NCI-H82 treated with DMSO at 0.1 percent for 48 hours (cell line): ENCODE measurements at regions not wholly inside any gene's neighbourhood (a gene's known extent, or its start where the extent isn't known, plus 50 kb on each side); places are given as distances from the start of the nearest gene placed in this dataset.

Experiments
- DNase-seq: peaks from one replicate; lab custom pipeline; 2025; ENCODE audit not compliant: unreplicated experiment; lab: John Stamatoyannopoulos, UW

DNA sequence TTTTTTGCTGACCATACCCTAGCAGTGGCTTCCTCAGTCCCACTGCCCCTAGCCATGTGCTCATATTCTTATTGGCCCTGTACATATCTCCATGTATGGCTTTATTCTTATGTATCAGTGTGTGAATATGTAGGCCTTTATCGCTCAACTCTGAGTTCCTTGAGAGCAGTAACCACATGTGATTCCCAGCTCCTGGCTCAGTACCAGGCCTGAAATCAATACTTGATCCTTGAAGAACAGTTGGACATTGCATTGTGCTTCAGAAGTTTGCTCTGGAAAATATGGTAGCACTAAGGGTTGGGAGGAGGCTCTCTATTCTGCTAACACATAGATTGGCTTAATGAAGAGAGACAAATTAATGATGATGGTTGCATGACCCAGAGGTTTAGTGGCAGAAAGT, 118.8 kb upstream of the FERMT1 start:
- no peak for DNase-seq

DNA sequence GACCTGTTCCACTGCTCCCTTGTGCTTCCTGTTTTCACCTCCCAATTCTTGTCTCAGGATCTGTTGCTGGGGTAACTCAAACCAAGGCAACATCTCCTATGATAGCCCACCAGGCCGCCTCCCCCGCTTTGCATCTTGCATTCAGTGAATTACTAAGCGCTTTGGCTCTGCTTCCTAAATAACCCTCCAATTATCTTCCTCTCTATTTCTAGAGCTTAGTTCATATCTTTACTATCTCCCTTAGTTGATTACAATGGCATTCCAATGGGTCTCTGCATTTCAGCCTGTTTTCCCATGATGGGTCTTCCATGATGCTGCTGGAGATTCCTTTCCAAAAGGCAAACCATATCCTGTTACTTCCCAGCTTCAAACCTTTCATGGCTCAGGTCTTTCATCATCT, 117.2 kb upstream of the FERMT1 start:
- no peak for DNase-seq

DNA sequence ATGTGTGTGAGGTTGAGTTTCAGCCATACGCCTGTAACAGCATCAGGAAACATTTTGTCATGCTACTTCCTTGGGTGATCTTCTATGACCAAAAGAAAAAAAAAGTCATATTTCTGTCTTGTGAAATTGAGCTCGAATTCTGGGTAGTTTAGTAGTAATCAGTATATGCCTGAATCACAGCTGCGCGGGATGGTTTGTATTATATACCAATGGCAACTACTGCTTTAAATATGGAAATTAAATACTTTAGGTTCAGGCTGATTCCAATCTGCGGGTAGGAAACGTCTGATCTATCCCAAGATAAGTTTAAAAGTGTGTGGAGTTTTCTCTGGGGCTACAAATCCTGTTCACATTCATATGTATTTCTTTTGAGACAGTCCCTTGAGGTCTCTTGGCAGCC, 115.6 kb upstream of the FERMT1 start:
- no peak for DNase-seq

DNA sequence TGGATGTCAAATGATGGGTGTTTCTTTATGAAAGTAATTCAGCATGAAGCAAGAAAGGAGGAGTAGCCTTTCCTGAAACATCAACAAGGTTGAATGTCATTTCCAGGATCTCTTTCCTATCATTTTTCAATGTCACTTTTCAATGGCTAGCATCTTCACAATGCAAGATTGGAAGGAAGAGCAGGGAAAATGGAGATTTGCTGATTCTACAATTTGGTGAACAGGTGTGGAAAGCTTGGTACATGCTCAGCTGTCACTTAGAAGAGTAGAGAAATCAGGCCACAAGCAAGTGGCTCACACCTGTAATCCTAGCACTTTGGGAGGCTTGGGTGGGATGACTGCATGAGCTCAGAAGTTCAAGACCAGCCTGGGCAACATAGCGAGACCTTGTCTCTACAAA, 112.7 kb upstream of the FERMT1 start:
- DNase-seq: no peak

- no peak for DNase-seq
Observed at GRCh38 chr20:6232436-6232835, 109.6 kb upstream of the FERMT1 start.

GRCh38 chr20:6231556-6231955, 108.7 kb upstream of the FERMT1 start:
- DNase-seq: no peak

GRCh38 chr20:6228302-6228843, 105.5 kb upstream of the FERMT1 start:
- no peak for DNase-seq

DNA sequence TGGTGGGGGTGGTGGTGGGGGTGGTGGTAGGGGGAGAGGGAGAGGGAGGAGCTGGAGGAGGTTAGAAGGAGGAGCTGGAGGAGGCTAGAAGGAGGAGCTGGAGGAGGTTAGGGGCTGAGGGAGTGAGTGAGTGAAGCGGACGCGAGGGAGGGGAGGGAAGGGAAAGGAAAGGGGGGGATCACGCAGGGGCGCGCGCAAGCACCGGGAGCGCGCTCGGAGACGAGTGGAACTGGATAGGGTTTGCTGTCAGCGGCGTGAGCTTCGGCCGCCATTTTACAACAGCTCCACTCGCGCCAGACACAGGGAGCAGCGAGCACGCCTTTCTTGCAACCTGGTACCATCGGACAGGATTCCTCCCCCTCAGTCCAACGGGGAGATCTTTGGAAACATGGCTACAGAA, 90.5 kb upstream of the FERMT1 start:
- DNase-seq: no peak

- no peak for DNase-seq
Observed at GRCh38 chr20:6212903-6213302, 90.1 kb upstream of the FERMT1 start.

DNA sequence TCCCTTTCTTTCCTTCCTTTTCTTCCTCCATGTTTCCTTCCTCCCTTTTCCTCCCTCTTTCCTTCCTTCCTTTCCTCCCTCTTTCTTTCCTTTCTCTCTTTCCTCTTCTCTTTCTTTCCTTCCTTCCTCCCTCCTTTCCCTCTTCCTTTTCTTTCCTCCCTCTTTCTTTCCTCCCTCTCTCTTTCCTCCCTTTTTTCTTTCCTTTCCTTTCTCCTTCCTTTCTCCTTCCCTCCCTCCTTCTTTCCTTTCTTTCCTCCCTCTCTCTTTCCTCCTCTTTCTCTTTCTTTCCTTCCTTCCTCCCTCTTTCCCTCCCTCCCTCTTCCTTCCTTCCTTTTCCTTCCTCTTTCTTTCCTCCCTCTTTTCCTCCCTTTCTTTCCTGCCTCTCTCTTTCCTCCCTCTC, 86.3 kb upstream of the FERMT1 start:
- DNase-seq: no peak

DNA sequence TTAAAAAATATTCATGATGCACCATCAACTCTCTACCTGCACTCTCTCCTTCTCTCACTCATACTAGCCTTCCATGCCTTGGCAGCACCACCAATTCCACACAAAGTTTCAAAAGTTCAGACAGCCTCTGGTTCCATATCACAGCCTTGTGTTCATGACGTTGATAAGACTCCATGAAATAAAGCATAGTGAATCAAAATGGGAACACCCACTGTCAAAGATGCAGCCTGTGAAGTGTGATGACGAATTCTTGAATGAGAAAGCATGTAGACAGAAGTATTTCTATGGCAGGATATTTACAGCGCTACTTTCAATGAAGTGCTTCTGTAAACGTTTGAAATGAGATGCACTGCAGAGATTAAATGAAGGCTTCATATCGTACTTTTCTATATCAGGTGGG, 77.3 kb upstream of the FERMT1 start:
- no peak for DNase-seq

- no peak for DNase-seq
Observed at GRCh38 chr20:6185268-6185667, 62.4 kb upstream of the FERMT1 start.

GRCh38 chr20:6184086-6184485, 61.3 kb upstream of the FERMT1 start:
- DNase-seq: no peak

DNA sequence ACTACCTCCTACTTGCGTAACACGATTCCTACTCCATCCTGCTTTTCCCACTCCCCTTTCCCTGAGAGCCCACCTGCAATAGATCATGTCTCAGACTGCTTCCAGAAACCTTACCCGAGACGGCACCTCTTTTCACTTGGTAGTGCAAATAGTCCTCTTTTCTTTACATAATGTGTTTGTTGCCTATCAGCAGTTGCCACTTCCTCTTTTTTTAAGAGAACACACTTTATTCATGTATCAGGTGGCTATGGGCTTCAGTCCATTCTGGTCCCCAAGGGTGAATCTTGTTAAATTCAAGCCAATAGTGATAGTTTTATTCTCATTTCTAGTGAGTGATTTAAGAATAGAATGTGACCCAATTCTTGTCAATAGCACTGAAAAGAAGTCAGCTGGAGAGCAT, 57.7 kb upstream of the FERMT1 start:
- no peak for DNase-seq

- no peak for DNase-seq
Observed at GRCh38 chr20:6178537-6178936, 55.7 kb upstream of the FERMT1 start.

DNA sequence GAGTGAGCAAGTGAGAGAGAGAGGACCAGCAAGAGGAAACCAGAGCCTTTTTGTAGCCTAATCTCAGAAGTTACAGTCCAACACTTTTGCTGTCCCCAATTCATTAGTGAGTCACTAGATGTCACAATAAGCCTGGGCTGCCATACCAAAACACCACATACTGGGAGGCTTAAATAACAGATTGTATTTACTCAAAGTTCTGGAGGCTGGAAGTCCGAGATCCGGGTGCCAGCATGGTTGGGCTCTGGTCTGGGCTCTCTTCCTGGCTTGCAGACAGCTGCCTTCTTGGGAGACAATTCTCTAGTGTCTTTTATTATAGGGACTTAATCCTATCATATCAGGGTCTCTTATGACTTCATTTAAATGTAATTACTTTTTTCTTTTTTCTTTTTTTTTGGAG, 50.7 kb upstream of the FERMT1 start:
- no peak for DNase-seq
